Pulmonary artery endothelial cell (primary cell): ENCODE measurements at regions not wholly inside any gene's neighbourhood (a gene's known extent, or its start where the extent isn't known, plus 50 kb on each side); places are given as distances from the start of the nearest gene placed in this dataset.

Experiments used
- DNase-seq: peaks from one replicate; pipeline ENCODE4 v3.0.0-alpha.2; 2011; ENCODE audit warnings: low read depth, low spot score

GRCh38 chr10:57884407-57884806 lies 383.3 kb downstream of the IPMK start:
- DNase-seq: no peak

GRCh38 chr10:57880446-57881227 lies 387.1 kb downstream of the IPMK start:
- no peak for DNase-seq

- DNase-seq: no peak
Observed at GRCh38 chr10:57874810-57875209, 392.9 kb downstream of the IPMK start.

- no peak for DNase-seq
Observed at GRCh38 chr10:57867241-57867640, 400.5 kb downstream of the IPMK start.

GRCh38 chr10:57864765-57865680 lies 402.7 kb downstream of the IPMK start:
- DNase-seq: no peak

GRCh38 chr10:57849691-57850357 lies 417.9 kb downstream of the IPMK start:
- no peak for DNase-seq

GRCh38 chr10:57846307-57847065 lies 421.2 kb downstream of the IPMK start:
- no peak for DNase-seq

- no peak for DNase-seq
Observed at GRCh38 chr10:57844387-57844998, 423.2 kb downstream of the IPMK start.

GRCh38 chr10:57830877-57831560 lies 436.7 kb downstream of the IPMK start:
- DNase-seq: no peak

- DNase-seq: no peak
Observed at GRCh38 chr10:57825015-57825414, 442.7 kb downstream of the IPMK start.

GRCh38 chr10:57823398-57823797 lies 444.3 kb downstream of the IPMK start:
- DNase-seq: no peak

- no peak for DNase-seq
Observed at GRCh38 chr10:57822965-57823364, 444.7 kb downstream of the IPMK start.

GRCh38 chr10:57818522-57818921 lies 449.2 kb downstream of the IPMK start:
- DNase-seq: no peak

GRCh38 chr10:57817741-57818140 lies 450.0 kb downstream of the IPMK start:
- DNase-seq: no peak

GRCh38 chr10:57815949-57816348 lies 451.7 kb downstream of the IPMK start:
- DNase-seq: no peak

GRCh38 chr10:57809961-57810360 lies 457.7 kb downstream of the IPMK start:
- DNase-seq: no peak

GRCh38 chr10:57807906-57808305 lies 459.8 kb downstream of the IPMK start:
- DNase-seq: no peak

GRCh38 chr10:57806675-57807074 lies 461.0 kb downstream of the IPMK start:
- DNase-seq: no peak

GRCh38 chr10:57799625-57800024 lies 468.1 kb downstream of the IPMK start:
- no peak for DNase-seq

- DNase-seq: no peak
Observed at GRCh38 chr10:57798830-57799229, 468.9 kb downstream of the IPMK start.
